ENCODE measurements at regions not wholly inside any gene's neighbourhood (a gene's known extent, or its start where the extent isn't known, plus 50 kb on each side); places are given as distances from the start of the nearest gene placed in this dataset.

DNA sequence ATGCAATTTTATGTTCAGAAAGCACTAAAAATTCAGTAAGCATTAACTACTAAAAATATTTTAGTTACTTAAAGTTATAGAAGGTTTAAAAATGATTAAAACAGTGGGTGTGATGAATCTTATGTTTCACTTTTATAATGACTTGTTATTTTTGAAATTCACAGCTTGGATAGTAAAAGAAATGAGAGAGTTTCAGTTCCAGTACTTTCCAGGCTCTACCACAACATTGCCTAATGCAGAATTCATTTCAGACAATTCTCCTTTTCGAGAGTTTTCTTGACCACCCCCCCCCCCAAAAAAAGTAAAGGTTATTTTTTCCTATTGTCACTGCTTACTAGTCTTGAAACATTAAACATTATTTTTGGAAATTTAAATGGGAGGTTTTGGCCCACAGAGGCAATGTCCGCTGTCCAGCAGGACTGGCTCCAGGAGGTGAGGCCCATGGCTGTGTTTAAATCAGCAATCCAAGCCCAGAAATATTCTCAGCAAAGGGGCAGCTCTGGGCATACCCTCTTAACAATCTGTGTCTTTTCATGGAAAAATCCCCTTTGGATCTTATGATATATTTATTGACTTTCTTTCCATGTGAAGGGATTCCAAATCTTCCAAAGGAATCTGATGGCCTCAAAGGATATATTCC lies 519.9 kb downstream of the MAFB start:
- Mint-ChIP-seq H3K9me3 (no peaks in the 10 kb centered on the region), H3K4me1 (no peaks in the 10 kb centered on the region), H3K27ac (no peak overlapping the region), H3K27me3 (peaks cover 0 to 4% of the 10 kb centered on the region in 2 donors), H3K4me3 (no peak overlapping the region), H3K36me3 (no peaks in the 10 kb centered on the region)
- no peak overlapping the region for H3K4me3 ChIP-seq (ENCODE audit: low read length in 2 of 2)
- no peak for DNase-seq
- no peaks in the 10 kb centered on the region for H3K4me1 ChIP-seq (ENCODE audit: insufficient read depth, low read length)
- H3K27ac ChIP-seq (ENCODE audit: low read depth, low read length): no peak overlapping the region
- H3K9me3 ChIP-seq (ENCODE audit: control insufficient read depth in 1 of 2, low read length in 2 of 2): no peaks in the 10 kb centered on the region
- H3K36me3 ChIP-seq (ENCODE audit: insufficient read depth, low read length): no peaks in the 10 kb centered on the region
- H3K27me3 ChIP-seq (ENCODE audit: insufficient read depth, low read length): no peaks in the 10 kb centered on the region
- intact Hi-C loops (cut with micrococcal nuclease): no loop called here
- POLR2A ChIA-PET (ENCODE audit: partially characterized antibody): no interaction called here
- CTCF ChIA-PET (ENCODE audit: partially characterized antibody): no interaction called here

GRCh38 chr20:40161391-40161790 lies 527.6 kb downstream of the MAFB start:
- H3K27me3 Mint-ChIP-seq: no peaks in the 10 kb centered on the region
- no peaks in the 10 kb centered on the region for H3K9me3 Mint-ChIP-seq
- Histone ChIP-seq H3K36me3 (ENCODE audit: insufficient read depth, low read length) (no peaks in the 10 kb centered on the region), H3K4me3 (ENCODE audit: low read length in 2 of 2) (no peak overlapping the region), H3K9me3 (ENCODE audit: control insufficient read depth in 1 of 2, low read length in 2 of 2) (no peaks in the 10 kb centered on the region), H3K27me3 (ENCODE audit: insufficient read depth, low read length) (no peaks in the 10 kb centered on the region), H3K4me1 (ENCODE audit: insufficient read depth, low read length) (no peaks in the 10 kb centered on the region), H3K27ac (ENCODE audit: low read depth, low read length) (no peak overlapping the region)
- H3K27ac Mint-ChIP-seq: no peak overlapping the region
- DNase-seq: no peak
- POLR2A ChIA-PET (ENCODE audit: partially characterized antibody): no interaction called here
- intact Hi-C loops (cut with micrococcal nuclease): no loop called here
- H3K4me3 Mint-ChIP-seq: no peak overlapping the region
- CTCF ChIA-PET (ENCODE audit: partially characterized antibody): no interaction called here
- H3K4me1 Mint-ChIP-seq: no peaks in the 10 kb centered on the region
- H3K36me3 Mint-ChIP-seq: no peaks in the 10 kb centered on the region

DNA sequence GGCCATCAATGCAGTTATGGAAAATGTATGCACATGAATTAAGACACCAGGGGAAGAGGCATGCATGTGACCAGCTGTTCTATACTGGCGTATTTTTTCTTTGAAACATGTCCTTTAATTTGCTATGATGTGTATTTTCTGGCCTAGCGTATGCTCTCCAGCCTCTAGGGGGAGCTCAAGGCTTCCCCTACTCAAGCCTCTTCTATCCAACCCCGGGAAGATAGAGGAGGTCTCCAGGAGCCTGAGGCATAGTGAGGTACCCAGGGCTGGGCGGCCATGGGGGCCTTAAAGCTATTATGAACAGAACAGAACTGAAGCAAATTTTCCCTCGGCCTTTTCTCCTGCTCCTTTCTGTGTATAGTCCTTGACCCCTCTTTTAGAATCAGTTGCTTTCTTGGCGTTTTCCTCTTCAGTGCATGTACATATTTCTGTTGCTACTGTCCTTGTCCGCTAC lies 528.9 kb downstream of the MAFB start:
- Mint-ChIP-seq H3K27me3 (no peaks in the 10 kb centered on the region), H3K36me3 (no peaks in the 10 kb centered on the region), H3K9me3 (no peaks in the 10 kb centered on the region), H3K4me1 (no peaks in the 10 kb centered on the region), H3K27ac (no peak overlapping the region), H3K4me3 (no peak overlapping the region)
- H3K4me3 ChIP-seq (ENCODE audit: low read length in 2 of 2): no peak overlapping the region
- no peaks in the 10 kb centered on the region for H3K27me3 ChIP-seq (ENCODE audit: insufficient read depth, low read length)
- POLR2A ChIA-PET (ENCODE audit: partially characterized antibody): no interaction called here
- CTCF ChIA-PET (ENCODE audit: partially characterized antibody): no interaction called here
- H3K36me3 ChIP-seq (ENCODE audit: insufficient read depth, low read length): no peaks in the 10 kb centered on the region
- no peaks in the 10 kb centered on the region for H3K4me1 ChIP-seq (ENCODE audit: insufficient read depth, low read length)
- no peak for DNase-seq
- intact Hi-C loops (cut with micrococcal nuclease): no loop called here
- no peaks in the 10 kb centered on the region for H3K9me3 ChIP-seq (ENCODE audit: control insufficient read depth in 1 of 2, low read length in 2 of 2)
- no peak overlapping the region for H3K27ac ChIP-seq (ENCODE audit: low read depth, low read length)

GRCh38 chr20:40159276-40159675 lies 529.8 kb downstream of the MAFB start:
- no peaks in the 10 kb centered on the region for H3K9me3 ChIP-seq (ENCODE audit: control insufficient read depth in 1 of 2, low read length in 2 of 2)
- POLR2A ChIA-PET (ENCODE audit: partially characterized antibody): no interaction called here
- Mint-ChIP-seq H3K4me3 (no peak overlapping the region), H3K27me3 (peaks cover 0 to 1% of the 10 kb centered on the region in 2 donors), H3K27ac (no peak overlapping the region), H3K4me1 (no peaks in the 10 kb centered on the region), H3K9me3 (peaks cover 0 to 2% (median 0%) of the 10 kb centered on the region in 8 donors), H3K36me3 (no peaks in the 10 kb centered on the region)
- no peaks in the 10 kb centered on the region for H3K4me1 ChIP-seq (ENCODE audit: insufficient read depth, low read length)
- intact Hi-C loops (cut with micrococcal nuclease): no loop called here
- H3K36me3 ChIP-seq (ENCODE audit: insufficient read depth, low read length): no peaks in the 10 kb centered on the region
- H3K27me3 ChIP-seq (ENCODE audit: insufficient read depth, low read length): no peaks in the 10 kb centered on the region
- no peak for DNase-seq
- no peak overlapping the region for H3K27ac ChIP-seq (ENCODE audit: low read depth, low read length)
- no peak overlapping the region for H3K4me3 ChIP-seq (ENCODE audit: low read length in 2 of 2)
- CTCF ChIA-PET (ENCODE audit: partially characterized antibody): no interaction called here

DNA sequence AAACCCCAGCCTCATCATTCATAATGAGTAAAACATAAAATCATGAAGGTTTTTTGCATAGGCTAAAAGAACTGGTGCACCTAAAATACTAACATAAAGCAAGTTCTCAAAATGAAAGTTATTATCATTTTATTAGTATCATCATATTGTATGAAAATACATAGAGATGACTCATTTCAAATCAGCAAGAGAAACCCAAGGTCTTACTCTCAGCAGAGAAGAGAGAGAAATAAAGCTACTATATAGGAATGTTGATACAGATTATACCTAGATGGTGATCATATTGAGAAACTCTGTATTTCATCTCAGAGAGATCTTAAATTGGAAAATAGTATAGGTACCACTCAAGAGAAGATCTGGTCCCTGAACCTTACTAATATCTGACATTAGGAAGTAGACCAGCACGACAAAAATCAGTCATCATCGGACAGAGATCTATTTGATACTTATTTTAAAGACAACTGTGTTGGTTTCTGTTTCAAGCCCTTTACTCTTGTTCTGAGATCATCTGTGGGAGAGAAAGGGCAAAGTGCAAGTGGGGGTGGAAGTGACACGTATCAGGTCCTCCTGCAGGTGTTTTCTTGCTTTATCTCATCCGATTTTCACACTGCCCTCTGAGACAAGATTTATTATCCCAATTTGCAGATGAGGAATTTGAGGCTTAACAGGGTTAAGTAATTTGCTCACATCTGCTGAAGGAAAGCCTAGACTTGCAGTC lies 532.3 kb downstream of the MAFB start:
- H3K27ac ChIP-seq (ENCODE audit: low read depth, low read length): no peak overlapping the region
- H3K9me3 Mint-ChIP-seq: peaks cover 0 to 3% (median 0%) of the 10 kb centered on the region in 8 donors

GRCh38 chr20:40154514-40154913 lies 534.5 kb downstream of the MAFB start:
- H3K9me3 Mint-ChIP-seq: peaks cover 0 to 4% (median 0%) of the 10 kb centered on the region in 8 donors
- no peak overlapping the region for H3K4me3 Mint-ChIP-seq
- H3K27me3 Mint-ChIP-seq: peaks cover 1 to 2% of the 10 kb centered on the region in 2 donors
- Histone ChIP-seq H3K9me3 (ENCODE audit: control insufficient read depth in 1 of 2, low read length in 2 of 2) (no peaks in the 10 kb centered on the region), H3K4me3 (ENCODE audit: low read length in 2 of 2) (no peak overlapping the region), H3K36me3 (ENCODE audit: insufficient read depth, low read length) (no peaks in the 10 kb centered on the region), H3K4me1 (ENCODE audit: insufficient read depth, low read length) (no peaks in the 10 kb centered on the region), H3K27me3 (ENCODE audit: insufficient read depth, low read length) (no peaks in the 10 kb centered on the region), H3K27ac (ENCODE audit: low read depth, low read length) (no peak overlapping the region)
- no peak overlapping the region for H3K27ac Mint-ChIP-seq
- ChIA-PET POLR2A (ENCODE audit: partially characterized antibody) (no interaction called here), CTCF (ENCODE audit: partially characterized antibody) (no interaction called here)
- no peaks in the 10 kb centered on the region for H3K36me3 Mint-ChIP-seq
- DNase-seq: no peak
- intact Hi-C loops (cut with micrococcal nuclease): no loop called here
- no peaks in the 10 kb centered on the region for H3K4me1 Mint-ChIP-seq

More for the DNA sequence above, 532.3 kb downstream of the MAFB start:
- no peaks in the 10 kb centered on the region for H3K36me3 ChIP-seq (ENCODE audit: insufficient read depth, low read length)
- H3K4me1 ChIP-seq (ENCODE audit: insufficient read depth, low read length): no peaks in the 10 kb centered on the region
- ChIA-PET CTCF (ENCODE audit: partially characterized antibody) (no interaction called here), POLR2A (ENCODE audit: partially characterized antibody) (no interaction called here)
- H3K4me3 Mint-ChIP-seq: no peak overlapping the region
- no peak overlapping the region for H3K27ac Mint-ChIP-seq
- H3K27me3 ChIP-seq (ENCODE audit: insufficient read depth, low read length): no peaks in the 10 kb centered on the region
- no peak overlapping the region for H3K4me3 ChIP-seq (ENCODE audit: low read length in 2 of 2)
- H3K27me3 Mint-ChIP-seq: peaks cover 1 to 2% of the 10 kb centered on the region in 2 donors
- H3K9me3 ChIP-seq (ENCODE audit: control insufficient read depth in 1 of 2, low read length in 2 of 2): no peaks in the 10 kb centered on the region
- no peak for DNase-seq
- intact Hi-C loops (cut with micrococcal nuclease): no loop called here
- H3K4me1 Mint-ChIP-seq: no peaks in the 10 kb centered on the region
- H3K36me3 Mint-ChIP-seq: no peaks in the 10 kb centered on the region

- Histone ChIP-seq H3K4me3 (ENCODE audit: low read length in 2 of 2) (no peak overlapping the region), H3K36me3 (ENCODE audit: insufficient read depth, low read length) (no peaks in the 10 kb centered on the region), H3K9me3 (ENCODE audit: control insufficient read depth in 1 of 2, low read length in 2 of 2) (no peaks in the 10 kb centered on the region), H3K27ac (ENCODE audit: low read depth, low read length) (no peak overlapping the region), H3K4me1 (ENCODE audit: insufficient read depth, low read length) (no peaks in the 10 kb centered on the region), H3K27me3 (ENCODE audit: insufficient read depth, low read length) (no peaks in the 10 kb centered on the region)
- intact Hi-C loops (cut with micrococcal nuclease): no loop called here
- CTCF ChIA-PET (ENCODE audit: partially characterized antibody): no interaction called here
- Mint-ChIP-seq H3K36me3 (no peaks in the 10 kb centered on the region), H3K27ac (no peak overlapping the region), H3K4me1 (no peaks in the 10 kb centered on the region), H3K4me3 (no peak overlapping the region), H3K9me3 (peaks cover 0 to 5% (median 0%) of the 10 kb centered on the region in 8 donors), H3K27me3 (peaks cover 0 to 5% of the 10 kb centered on the region in 2 donors)
- no peak for DNase-seq
- POLR2A ChIA-PET (ENCODE audit: partially characterized antibody): no interaction called here
Observed at GRCh38 chr20:40148886-40149285, 540.1 kb downstream of the MAFB start.
